IMR-90 (cell line): ENCODE measurements at regions not wholly inside any gene's neighbourhood (a gene's known extent, or its start where the extent isn't known, plus 50 kb on each side); places are given as distances from the start of the nearest gene placed in this dataset.

Experiments
- ATAC-seq: fragments of 200-7000 bp; cut with Tn5 transposase; 2 replicates; pipeline ENCODE4 v1.9.1; 2020; ENCODE audit warnings: low read depth, mild to moderate bottlenecking, moderate library complexity
- BruUV-seq: library from RNA; stranded (reverse); fragments of 400-500 nt; replicated peaks from 2 replicates; lab custom pipeline; 2021; lab: Mats Ljungman, UMichigan
- CTCF ChIA-PET: fragments of 300-600 bp; formaldehyde crosslinking; extraction: SDS; loops from one replicate; lab custom pipeline; 2021; ENCODE audit warnings: antibody characterized with exemption; lab: Yijun Ruan, JAX
- POLR2A ChIA-PET: fragments of 300-600 bp; sonication (Branson Sonifier 250); formaldehyde crosslinking; loops from one replicate; lab custom pipeline; 2022; ENCODE audit warnings: antibody characterized with exemption; ENCODE audit not compliant: unreplicated experiment; lab: Charles Lee
- DNase-seq: peaks from one replicate; pipeline ENCODE4 v3.0.0; 2013
- H2AFZ ChIP-seq: replicated peaks from 2 replicates; pipeline ENCODE3; 2013; ENCODE audit warnings: low read length, mild to moderate bottlenecking; ENCODE audit not compliant: poor library complexity
- H2AK5ac ChIP-seq: 2 replicates; pipeline ENCODE4 v1.6.1; 2013; ENCODE audit warnings: low read depth, low read length, inconsistent platforms
- H2AK9ac ChIP-seq: replicated peaks from 2 replicates; pipeline ENCODE3; 2013; ENCODE audit warnings: mild to moderate bottlenecking, low read depth, low read length, moderate library complexity; ENCODE audit not compliant: poor library complexity
- H2BK120ac ChIP-seq: 2 replicates; pipeline ENCODE4 v1.6.1; 2013; ENCODE audit warnings: low read depth, low read length, inconsistent platforms
- H2BK15ac ChIP-seq: 3 replicates; pipeline ENCODE4 v1.6.1; 2013; ENCODE audit warnings: low read depth, low read length, inconsistent platforms
- H2BK20ac ChIP-seq: 2 replicates; pipeline ENCODE4 v1.6.1; 2013; ENCODE audit warnings: low read depth, mild to moderate bottlenecking, inconsistent platforms, low read length, moderate library complexity
- H2BK5ac ChIP-seq: 2 replicates; pipeline ENCODE4 v1.6.1; 2013; ENCODE audit warnings: mild to moderate bottlenecking, low read depth, low read length, inconsistent platforms; ENCODE audit not compliant: poor library complexity, severe bottlenecking
- H3K14ac ChIP-seq: replicated peaks from 2 replicates; pipeline ENCODE4 v1.6.1; 2013; ENCODE audit warnings: low read depth, low read length, inconsistent platforms
- H3K18ac ChIP-seq: 2 replicates; pipeline ENCODE4 v1.6.1; 2013; ENCODE audit warnings: low read depth, low read length, control low read depth
- H3K23ac ChIP-seq: 2 replicates; pipeline ENCODE4 v1.6.1; 2013; ENCODE audit warnings: low read depth, low read length, inconsistent platforms
- H3K27ac ChIP-seq: 2 replicates; pipeline ENCODE4 v1.5.1; 2013; ENCODE audit warnings: mild to moderate bottlenecking, control low read depth, low read length; ENCODE audit not compliant: insufficient read depth
- H3K27me3 ChIP-seq: 2 replicates; pipeline ENCODE4 v1.6.1; 2013; ENCODE audit warnings: low read length; ENCODE audit not compliant: control insufficient read depth, insufficient read depth
- H3K36me3 ChIP-seq: 2 replicates; pipeline ENCODE4 v1.6.1; 2013; ENCODE audit warnings: low read length, mixed read lengths; ENCODE audit not compliant: control insufficient read depth, insufficient read depth
- H3K4ac ChIP-seq: 2 replicates; pipeline ENCODE4 v1.6.1; 2013; ENCODE audit warnings: low read depth, low read length, inconsistent platforms
- H3K4me1 ChIP-seq: 2 replicates; pipeline ENCODE4 v1.6.1; 2013; ENCODE audit warnings: low read length, mixed read lengths; ENCODE audit not compliant: control insufficient read depth, insufficient read depth
- H3K4me2 ChIP-seq: 2 replicates; pipeline ENCODE4 v1.6.1; 2013; ENCODE audit warnings: low read depth, mild to moderate bottlenecking, control low read depth, low read length, moderate library complexity
- H3K4me3 ChIP-seq: 2 replicates; pipeline ENCODE4 v1.5.1; 2013; ENCODE audit warnings: low read depth, mild to moderate bottlenecking, control low read depth, low read length, moderate library complexity; ENCODE audit not compliant: insufficient read depth
- H3K56ac ChIP-seq: 2 replicates; pipeline ENCODE4 v1.6.1; 2013; ENCODE audit warnings: low read length, inconsistent platforms; ENCODE audit not compliant: insufficient read depth; ENCODE audit errors: extremely low read depth
- H3K79me1 ChIP-seq, 2 experiments: 2 replicates each; pipeline ENCODE4 v1.6.1; 2013; ENCODE audit warnings: low read length in 2 of 2, inconsistent platforms in 1 of 2, low read depth in 1 of 2
- H3K9ac ChIP-seq: 2 replicates; pipeline ENCODE4 v1.6.1; 2013; ENCODE audit warnings: low read depth, low read length, control low read depth
- H3K9me1 ChIP-seq: 2 replicates; pipeline ENCODE4 v1.6.1; 2013; ENCODE audit warnings: low read length, inconsistent platforms; ENCODE audit not compliant: insufficient read depth
- H3K9me3 ChIP-seq: 2 replicates; pipeline ENCODE4 v1.6.1; 2013; ENCODE audit warnings: low read length; ENCODE audit not compliant: control insufficient read depth, insufficient read depth
- H4K20me1 ChIP-seq: 2 replicates; pipeline ENCODE4 v1.6.1; 2013; ENCODE audit warnings: low read length, inconsistent platforms; ENCODE audit not compliant: insufficient read depth
- H4K5ac ChIP-seq: 2 replicates; pipeline ENCODE4 v1.6.1; 2013; ENCODE audit warnings: mild to moderate bottlenecking, low read depth, low read length, control low read depth
- H4K8ac ChIP-seq, 2 experiments: 2 replicates each; pipeline ENCODE4 v1.6.1; 2013; ENCODE audit warnings: low read depth in 2 of 2, low read length in 2 of 2, control low read depth in 1 of 2, inconsistent platforms in 1 of 2
- H4K91ac ChIP-seq: 2 replicates; pipeline ENCODE4 v1.6.1; 2013; ENCODE audit warnings: low read depth, low read length, inconsistent platforms; ENCODE audit not compliant: insufficient read depth
- CTCF ChIP-seq: conservative IDR thresholded peaks from 2 replicates; pipeline ENCODE4 v1.5.1; 2012; ENCODE audit warnings: mild to moderate bottlenecking, low read depth, low read length, improper control_type of control experiment
- MXI1 ChIP-seq: IDR thresholded peaks from 2 replicates; pipeline ENCODE4 v1.6.1; 2012; ENCODE audit warnings: low read depth, mild to moderate bottlenecking, low read length, moderate library complexity, borderline replicate concordance
- NFE2L2 ChIP-seq: fragments of 150-350 bp; IDR thresholded peaks from 2 replicates; pipeline ENCODE4 v1.6.1; 2016; ENCODE audit warnings: low read depth, mild to moderate bottlenecking, low read length
- RFX5 ChIP-seq: IDR thresholded peaks from 2 replicates; pipeline ENCODE4 v1.8.0; 2012; ENCODE audit warnings: low read depth, mild to moderate bottlenecking, low read length, moderate library complexity
- SMC3 ChIP-seq: fragments of 150-350 bp; IDR thresholded peaks from 2 replicates; pipeline ENCODE4 v1.6.1; 2016; ENCODE audit warnings: low read depth, mild to moderate bottlenecking, antibody characterized with exemption, low read length, moderate library complexity
- WGBS, 2 experiments: methylation state at CpG; one replicate each; pipeline versions ENCODE4 v1.1.5 to v1.1.7; 2013; ENCODE audit warnings: missing lambda C conversion rate in 2 of 2; ENCODE audit not compliant: insufficient read length in 1 of 2; ENCODE audit errors: extremely low coverage in 2 of 2; 5-methylcytosine and 5-hydroxymethylcytosine counted together
- dilution Hi-C: fragments of 300-500 bp; cut with HindIII; formaldehyde crosslinking; loops from one replicate; pipeline ENCODE4 v1.14.3; 2018; ENCODE audit warnings: low sequenced_read_pairs; ENCODE audit not compliant: unreplicated experiment
- in situ Hi-C: fragments of 300-500 bp; cut with MboI; formaldehyde crosslinking; loops from 3 replicates; pipeline ENCODE4 v1.14.3; 2019; ENCODE audit warnings: low sequenced_read_pairs, inconsistent platforms, mixed read lengths
- intact Hi-C: fragments of 100-400 bp; cut with micrococcal nuclease; formaldehyde crosslinking; loops from 2 replicates; pipeline ENCODE4 v1.10.0; 2022

- peak overlapping the region; percentile 18 for H2AFZ ChIP-seq
- H2AK9ac ChIP-seq: no peak overlapping the region
- H4K91ac ChIP-seq: no peak overlapping the region
These were observed 338.0 kb downstream of the NYAP2 start for GRCh38 chr2:225737556-225737955.

More at GRCh38 chr2:225737556-225737955, 338.0 kb downstream of the NYAP2 start:
- ChIA-PET CTCF (interaction anchor here (0.6 to 0.7 kb wide), 2 partner anchors 363 to 934 kb away, joined by 3 read pairs; no protein-coding TSS in a partner anchor), POLR2A (no interaction called here)
- no CpG with 5 or more reads among the region's 1 CpG for WGBS, 2 experiments
- intact Hi-C loops: no loop called here
- Histone ChIP-seq H2BK20ac (peak overlapping the region; percentile 34; the same call in 1 of the 2 replicates), H2BK5ac (no peak overlapping the region), H3K14ac (no peak overlapping the region), H2BK120ac (0 out of 2 replicates have a peak overlapping the region, but pooled peaks have one; percentile 31), H4K5ac (no peak overlapping the region), H3K4me3 (no peak overlapping the region), H2AK5ac (no peak overlapping the region), H3K36me3 (no peaks in the 10 kb centered on the region), H3K27me3 (no peaks in the 10 kb centered on the region), H3K9ac (no peak overlapping the region), H3K9me3 (no peaks in the 10 kb centered on the region), H3K4me1 (peaks cover 2% of the 10 kb centered on the region), H3K23ac (no peak overlapping the region), H3K4ac (no peak overlapping the region), H3K79me1 (no peaks in the 10 kb centered on the region), H3K27ac (no peak overlapping the region), H2BK15ac (peak overlapping the region; percentile 78; the same call in 1 of the 3 replicates), H3K56ac (no peak overlapping the region), H3K4me2 (no peak overlapping the region), H3K9me1 (peaks cover 6% of the 10 kb centered on the region; the same call in 1 of the 2 replicates), H4K20me1 (no peaks in the 10 kb centered on the region), H4K8ac (0 out of 4 replicates have a peak overlapping the region, but pooled peaks of 1 of the 2 experiments have one; percentile 7), H3K18ac (no peak overlapping the region)
- BruUV-seq: no TSS peak
- dilution Hi-C loops: no loop called here
- TF ChIP-seq CTCF (no peak), MXI1 (no peak), RFX5 (no peak), SMC3 (no peak), NFE2L2 (no peak)
- in situ Hi-C loops: no loop called here
- ATAC-seq (0 out of 2 replicates have a peak, but pooled peaks have one; percentile 13), DNase-seq (peak; percentile 34)
